ENCODE measurements at regions not wholly inside any gene's neighbourhood (a gene's known extent, or its start where the extent isn't known, plus 50 kb on each side); places are given as distances from the start of the nearest gene placed in this dataset.
A peak's percentile ranks its signal among the peaks of the same experiment; 100 is the strongest.

DNA sequence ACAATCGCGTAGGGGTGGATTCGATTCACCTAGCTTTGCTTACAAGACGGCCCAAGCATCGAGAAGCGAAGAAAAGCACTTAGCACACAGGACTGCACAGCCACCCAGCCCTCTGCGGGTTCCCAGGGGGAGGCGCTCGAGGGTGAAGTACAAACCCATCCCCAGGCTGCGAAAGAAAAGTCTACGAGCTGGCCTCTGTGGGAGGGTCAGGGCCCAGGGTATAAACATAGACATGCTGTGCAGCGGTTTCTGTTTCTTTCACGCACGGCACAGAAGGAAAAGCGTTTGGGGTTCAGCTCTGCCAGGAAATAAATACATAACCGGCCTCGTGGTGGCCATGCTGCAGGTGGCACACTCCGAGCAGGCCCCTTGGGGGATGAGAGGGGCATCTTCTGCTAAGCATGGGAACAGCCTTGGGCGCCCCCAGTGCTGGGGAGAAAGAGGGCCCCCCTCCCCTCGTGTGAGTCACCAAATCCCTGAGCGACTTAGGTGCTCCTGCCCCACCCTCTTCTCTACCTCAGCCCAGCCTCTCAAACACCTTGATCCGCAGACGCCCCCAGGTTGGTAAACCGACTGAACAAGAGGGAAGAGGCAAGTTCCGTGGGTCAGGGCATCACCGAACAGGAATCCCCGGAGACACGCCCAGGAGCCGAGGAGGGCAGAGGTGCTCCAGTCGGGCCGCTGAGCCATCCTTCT, 91.6 kb upstream of the RIPOR2 start:
- no peaks in the 10 kb centered on the region for H3K79me1 ChIP-seq (ENCODE audit: low read depth in 1 of 2, low read length in 2 of 2)
- H2AK5ac ChIP-seq (ENCODE audit: low read depth, low read length): no peak overlapping the region
- BruUV-seq (replicated peaks): no TSS peak
- H3K4me1 ChIP-seq (ENCODE audit: control insufficient read depth, insufficient read depth, low read length): no peaks in the 10 kb centered on the region; the same call in 1 of the 2 replicates
- ATAC-seq (ENCODE audit: low read depth) (no peak), DNase-seq (no peak)
- H4K20me1 ChIP-seq (ENCODE audit: insufficient read depth, low read length): no peaks in the 10 kb centered on the region
- no peak overlapping the region for H3K56ac ChIP-seq (ENCODE audit: extremely low read depth, insufficient read depth, low read length)
- no peak overlapping the region for H3K23ac ChIP-seq (ENCODE audit: low read depth, low read length)
- H4K8ac ChIP-seq (ENCODE audit: low read depth in 2 of 2, low read length in 2 of 2): no peak overlapping the region
- ChIA-PET CTCF (interaction anchor here (0.7 to 1.0 kb wide), 5 partner anchors 22 to 53 kb away, joined by 3 read pairs; no protein-coding TSS in a partner anchor), POLR2A (ENCODE audit: unreplicated experiment) (no interaction called here)
- H4K5ac ChIP-seq (ENCODE audit: low read depth, low read length): no peak overlapping the region
- H3K9me1 ChIP-seq (ENCODE audit: insufficient read depth, low read length): no peaks in the 10 kb centered on the region
- H3K9ac ChIP-seq (ENCODE audit: low read depth, low read length): no peak overlapping the region
- no peak overlapping the region for H2BK120ac ChIP-seq (ENCODE audit: low read depth, low read length)
- intact Hi-C loops (cut with micrococcal nuclease): no loop called here
- H4K91ac ChIP-seq (ENCODE audit: insufficient read depth, low read depth, low read length): no peak overlapping the region
- no peaks in the 10 kb centered on the region for H3K27me3 ChIP-seq (ENCODE audit: control insufficient read depth, insufficient read depth, low read length)
- no peak overlapping the region for H2BK5ac ChIP-seq (ENCODE audit: low read depth, low read length, poor library complexity, severe bottlenecking)
- in situ Hi-C loops (cut with MboI; ENCODE audit: low sequenced_read_pairs): no loop called here
- no peak overlapping the region for H3K18ac ChIP-seq (ENCODE audit: low read depth, low read length)
- no peak overlapping the region for H2BK20ac ChIP-seq (ENCODE audit: low read depth, low read length)
- 89% methylated on average over 11 of the region's 31 CpGs; no CpG with 5 or more reads in 1 of the 2 experiments for WGBS, 2 experiments (ENCODE audit: extremely low coverage in 2 of 2, insufficient read length in 1 of 2)
- H3K4me3 ChIP-seq (ENCODE audit: insufficient read depth, low read depth, low read length): no peak overlapping the region
- no peak overlapping the region for H2BK15ac ChIP-seq (ENCODE audit: low read depth, low read length)
- no peaks in the 10 kb centered on the region for H3K36me3 ChIP-seq (ENCODE audit: control insufficient read depth, insufficient read depth, low read length)
- H3K14ac ChIP-seq (replicated peaks; ENCODE audit: low read depth, low read length): no peak overlapping the region
- H2AK9ac ChIP-seq (replicated peaks; ENCODE audit: low read depth, low read length, poor library complexity): peak overlapping the region; percentile 28
- dilution Hi-C loops (cut with HindIII; ENCODE audit: low sequenced_read_pairs, unreplicated experiment): no loop called here
- no peak overlapping the region for H3K27ac ChIP-seq (ENCODE audit: insufficient read depth, low read length)
- TF ChIP-seq CEBPB (IDR thresholded peaks at IDR 0.05; ENCODE audit: low read depth, low read length) (no peak), MAFK (IDR thresholded peaks at IDR 0.05; ENCODE audit: low read depth, low read length) (no peak), POLR2A (IDR thresholded peaks at IDR 0.05; ENCODE audit: low read depth, low read length) (no peak), CHD1 (IDR thresholded peaks at IDR 0.05; ENCODE audit: low read depth, low read length) (no peak), BHLHE40 (IDR thresholded peaks at IDR 0.05; ENCODE audit: low read depth, low read length) (no peak), MAZ (IDR thresholded peaks at IDR 0.05; ENCODE audit: borderline replicate concordance, low read depth, low read length) (no peak), RAD21 (IDR thresholded peaks at IDR 0.05; ENCODE audit: low read length) (no peak), FOS (IDR thresholded peaks at IDR 0.05; ENCODE audit: low read depth, low read length) (no peak), MXI1 (IDR thresholded peaks at IDR 0.05; ENCODE audit: borderline replicate concordance, low read depth, low read length) (no peak), RCOR1 (IDR thresholded peaks at IDR 0.05; ENCODE audit: insufficient replicate concordance, low read length) (no peak), NFE2L2 (IDR thresholded peaks at IDR 0.05; ENCODE audit: low read depth, low read length) (no peak), SMC3 (IDR thresholded peaks at IDR 0.05; ENCODE audit: low read depth, low read length) (no peak), RFX5 (IDR thresholded peaks at IDR 0.05; ENCODE audit: low read depth, low read length) (no peak)
- TF ChIP-seq, protein P1, sequence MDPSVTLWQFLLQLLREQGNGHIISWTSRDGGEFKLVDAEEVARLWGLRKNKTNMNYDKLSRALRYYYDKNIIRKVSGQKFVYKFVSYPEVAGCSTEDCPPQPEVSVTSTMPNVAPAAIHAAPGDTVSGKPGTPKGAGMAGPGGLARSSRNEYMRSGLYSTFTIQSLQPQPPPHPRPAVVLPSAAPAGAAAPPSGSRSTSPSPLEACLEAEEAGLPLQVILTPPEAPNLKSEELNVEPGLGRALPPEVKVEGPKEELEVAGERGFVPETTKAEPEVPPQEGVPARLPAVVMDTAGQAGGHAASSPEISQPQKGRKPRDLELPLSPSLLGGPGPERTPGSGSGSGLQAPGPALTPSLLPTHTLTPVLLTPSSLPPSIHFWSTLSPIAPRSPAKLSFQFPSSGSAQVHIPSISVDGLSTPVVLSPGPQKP (IDR thresholded peaks at IDR 0.05; ENCODE audit: borderline replicate concordance, low read depth, low read length): no peak
- TF ChIP-seq, protein P2, sequence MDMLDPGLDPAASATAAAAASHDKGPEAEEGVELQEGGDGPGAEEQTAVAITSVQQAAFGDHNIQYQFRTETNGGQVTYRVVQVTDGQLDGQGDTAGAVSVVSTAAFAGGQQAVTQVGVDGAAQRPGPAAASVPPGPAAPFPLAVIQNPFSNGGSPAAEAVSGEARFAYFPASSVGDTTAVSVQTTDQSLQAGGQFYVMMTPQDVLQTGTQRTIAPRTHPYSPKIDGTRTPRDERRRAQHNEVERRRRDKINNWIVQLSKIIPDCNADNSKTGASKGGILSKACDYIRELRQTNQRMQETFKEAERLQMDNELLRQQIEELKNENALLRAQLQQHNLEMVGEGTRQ (IDR thresholded peaks at IDR 0.05; ENCODE audit: low read depth, low read length): no peak
- TF ChIP-seq, protein P3, sequence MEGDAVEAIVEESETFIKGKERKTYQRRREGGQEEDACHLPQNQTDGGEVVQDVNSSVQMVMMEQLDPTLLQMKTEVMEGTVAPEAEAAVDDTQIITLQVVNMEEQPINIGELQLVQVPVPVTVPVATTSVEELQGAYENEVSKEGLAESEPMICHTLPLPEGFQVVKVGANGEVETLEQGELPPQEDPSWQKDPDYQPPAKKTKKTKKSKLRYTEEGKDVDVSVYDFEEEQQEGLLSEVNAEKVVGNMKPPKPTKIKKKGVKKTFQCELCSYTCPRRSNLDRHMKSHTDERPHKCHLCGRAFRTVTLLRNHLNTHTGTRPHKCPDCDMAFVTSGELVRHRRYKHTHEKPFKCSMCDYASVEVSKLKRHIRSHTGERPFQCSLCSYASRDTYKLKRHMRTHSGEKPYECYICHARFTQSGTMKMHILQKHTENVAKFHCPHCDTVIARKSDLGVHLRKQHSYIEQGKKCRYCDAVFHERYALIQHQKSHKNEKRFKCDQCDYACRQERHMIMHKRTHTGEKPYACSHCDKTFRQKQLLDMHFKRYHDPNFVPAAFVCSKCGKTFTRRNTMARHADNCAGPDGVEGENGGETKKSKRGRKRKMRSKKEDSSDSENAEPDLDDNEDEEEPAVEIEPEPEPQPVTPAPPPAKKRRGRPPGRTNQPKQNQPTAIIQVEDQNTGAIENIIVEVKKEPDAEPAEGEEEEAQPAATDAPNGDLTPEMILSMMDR (conservative IDR thresholded peaks at IDR 0.05; ENCODE audit: low read depth, low read length): no peak
- no peak overlapping the region for H3K4me2 ChIP-seq (ENCODE audit: low read depth, low read length)
- H2AFZ ChIP-seq (replicated peaks; ENCODE audit: low read length, poor library complexity): peak overlapping the region; percentile 67
- no peak overlapping the region for H3K4ac ChIP-seq (ENCODE audit: low read depth, low read length)
- no peaks in the 10 kb centered on the region for H3K9me3 ChIP-seq (ENCODE audit: control insufficient read depth, insufficient read depth, low read length)

All from IMR-90 (cell line).